ENCODE measurements at regions not wholly inside any gene's neighbourhood (a gene's known extent, or its start where the extent isn't known, plus 50 kb on each side); places are given as distances from the start of the nearest gene placed in this dataset.
"Not testable (repeated sequence)": the region's sequence is repeated elsewhere in the genome, so short reads cannot be mapped to it uniquely, and the experiment has no call there.

DNA sequence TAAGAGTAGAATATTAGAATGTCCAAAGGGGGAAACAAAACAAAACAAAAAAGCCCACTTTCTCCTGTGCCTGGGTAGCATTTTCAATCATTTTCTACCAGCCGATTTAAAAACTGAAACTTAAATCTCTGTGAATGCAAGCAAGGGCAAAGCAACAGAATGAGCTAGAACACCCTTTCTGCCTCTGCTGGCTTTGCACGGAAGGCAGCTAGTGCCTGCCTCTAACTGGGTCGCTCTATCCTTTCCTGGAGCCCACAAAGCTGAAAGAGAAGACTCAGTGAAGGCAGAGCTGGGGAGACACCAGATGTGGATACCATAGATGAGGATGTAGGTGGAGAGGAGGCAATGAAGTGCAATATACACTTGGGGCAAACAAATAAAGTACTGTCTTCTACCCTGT, 248.9 kb upstream of the TTC29 start:
- H3K4me3 Mint-ChIP-seq: no peak overlapping the region
- H3K9me3 Mint-ChIP-seq: peaks cover 0 to 2% (median 0%) of the 10 kb centered on the region in 3 donors
- H3K27ac Mint-ChIP-seq: no peak overlapping the region
- H3K27me3 Mint-ChIP-seq: no peaks in the 10 kb centered on the region
- H3K4me1 Mint-ChIP-seq: no peaks in the 10 kb centered on the region
- no peaks in the 10 kb centered on the region for H3K36me3 Mint-ChIP-seq

DNA sequence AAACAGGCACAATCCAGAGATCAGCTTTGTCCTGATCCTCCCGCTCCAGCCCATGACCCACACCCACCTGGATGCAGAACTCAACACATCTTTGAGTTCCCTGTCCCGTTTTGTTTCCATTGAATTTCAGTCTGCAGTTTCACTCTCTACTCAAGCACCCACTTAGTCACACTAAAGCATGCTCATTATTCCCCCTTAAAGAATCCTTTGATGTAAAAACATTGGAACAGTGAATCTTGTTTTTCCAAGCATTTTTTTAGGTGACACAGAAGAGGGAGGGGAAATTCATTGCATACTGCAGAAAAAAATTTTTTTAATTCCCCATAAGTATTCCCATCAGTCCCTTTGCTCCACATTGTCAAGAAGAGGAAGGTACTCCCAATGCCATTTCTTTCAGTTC, 249.7 kb upstream of the TTC29 start:
- H3K27ac Mint-ChIP-seq: no peak overlapping the region
- no peaks in the 10 kb centered on the region for H3K36me3 Mint-ChIP-seq
- peaks cover 0 to 2% (median 0%) of the 10 kb centered on the region in 3 donors for H3K9me3 Mint-ChIP-seq
- no peaks in the 10 kb centered on the region for H3K4me1 Mint-ChIP-seq
- H3K27me3 Mint-ChIP-seq: no peaks in the 10 kb centered on the region
- H3K4me3 Mint-ChIP-seq: no peak overlapping the region

DNA sequence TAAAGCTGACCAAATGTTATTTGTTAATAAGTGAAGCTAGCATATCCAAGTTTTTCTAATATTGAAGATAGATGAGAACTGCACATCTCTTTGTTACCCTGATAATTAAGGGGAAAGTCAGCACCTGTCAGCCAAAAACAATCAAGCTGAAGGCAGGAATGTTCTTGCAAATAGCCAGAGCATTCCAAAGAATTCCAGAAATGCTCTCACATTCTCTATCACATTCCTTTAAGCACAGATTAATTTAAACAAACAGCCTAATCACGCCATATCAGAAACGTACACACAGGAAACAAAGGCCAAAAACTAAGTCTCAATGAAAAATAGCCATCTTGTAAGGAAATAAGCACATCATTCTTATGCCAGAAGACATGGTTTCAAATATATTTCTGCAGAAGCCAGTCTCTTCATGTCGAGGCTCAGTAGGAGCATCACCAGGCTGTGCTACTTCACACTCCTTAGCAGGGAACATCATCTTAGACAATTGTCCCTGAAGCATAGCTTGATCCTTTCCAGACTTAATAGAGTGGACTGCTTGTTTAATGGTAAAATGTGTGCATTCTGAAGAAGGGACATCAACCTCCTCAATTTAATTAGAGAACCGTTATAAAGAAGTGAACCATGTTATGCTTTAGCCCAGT, 252.9 kb upstream of the TTC29 start:
- H3K4me3 Mint-ChIP-seq: no peak overlapping the region
- H3K27me3 Mint-ChIP-seq: no peaks in the 10 kb centered on the region
- H3K9me3 Mint-ChIP-seq: peaks cover 0 to 3% (median 0%) of the 10 kb centered on the region in 3 donors
- no peak overlapping the region for H3K27ac Mint-ChIP-seq
- no peaks in the 10 kb centered on the region for H3K4me1 Mint-ChIP-seq
- H3K36me3 Mint-ChIP-seq: no peaks in the 10 kb centered on the region

DNA sequence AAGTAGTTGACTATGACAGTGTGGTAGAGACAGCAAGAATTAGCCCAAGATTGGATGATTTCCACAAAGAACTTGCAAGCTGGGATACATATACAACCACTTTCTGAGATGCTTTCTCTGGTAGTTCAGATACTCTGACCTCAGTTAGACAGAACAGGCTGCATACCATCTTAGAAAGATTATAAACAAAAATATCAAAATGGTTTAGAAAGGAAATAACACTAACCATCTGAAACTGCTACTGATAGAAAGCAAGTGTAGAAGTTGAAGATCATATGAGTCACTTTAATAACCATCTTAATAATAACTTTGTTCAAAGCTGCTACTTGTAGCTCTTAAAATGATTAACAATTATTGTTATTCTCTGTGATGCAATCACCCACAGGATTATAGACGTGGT, 255.4 kb upstream of the TTC29 start:
- H3K27me3 Mint-ChIP-seq: no peaks in the 10 kb centered on the region
- H3K4me1 Mint-ChIP-seq: no peaks in the 10 kb centered on the region
- H3K27ac Mint-ChIP-seq: no peak overlapping the region
- H3K36me3 Mint-ChIP-seq: no peaks in the 10 kb centered on the region
- H3K9me3 Mint-ChIP-seq: peaks cover 0 to 3% (median 0%) of the 10 kb centered on the region in 3 donors
- H3K4me3 Mint-ChIP-seq: no peak overlapping the region

DNA sequence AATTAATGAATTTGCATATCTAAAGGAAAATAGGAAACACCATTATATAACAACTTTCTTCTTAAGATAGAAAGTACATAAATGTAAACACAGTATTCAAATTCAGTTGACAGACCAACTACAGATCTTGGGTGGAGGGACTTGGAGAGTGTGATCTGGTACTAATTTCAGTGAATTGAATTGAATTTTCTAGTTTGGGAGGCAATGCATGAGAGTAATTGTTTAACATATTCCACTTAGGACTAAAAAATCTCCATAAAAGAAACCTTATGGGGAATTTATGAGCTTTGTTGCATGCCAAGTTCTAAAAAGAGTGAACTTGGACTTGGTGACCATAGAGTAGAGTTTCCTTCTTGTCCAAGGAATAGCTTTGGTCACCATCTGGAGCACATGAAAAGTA, 261.1 kb upstream of the TTC29 start:
- H3K4me1 Mint-ChIP-seq: no peaks in the 10 kb centered on the region
- peaks cover 2 to 3% (median 2%) of the 10 kb centered on the region in 3 donors for H3K9me3 Mint-ChIP-seq
- no peaks in the 10 kb centered on the region for H3K27me3 Mint-ChIP-seq
- no peaks in the 10 kb centered on the region for H3K36me3 Mint-ChIP-seq
- no peak overlapping the region for H3K4me3 Mint-ChIP-seq
- H3K27ac Mint-ChIP-seq: no peak overlapping the region

DNA sequence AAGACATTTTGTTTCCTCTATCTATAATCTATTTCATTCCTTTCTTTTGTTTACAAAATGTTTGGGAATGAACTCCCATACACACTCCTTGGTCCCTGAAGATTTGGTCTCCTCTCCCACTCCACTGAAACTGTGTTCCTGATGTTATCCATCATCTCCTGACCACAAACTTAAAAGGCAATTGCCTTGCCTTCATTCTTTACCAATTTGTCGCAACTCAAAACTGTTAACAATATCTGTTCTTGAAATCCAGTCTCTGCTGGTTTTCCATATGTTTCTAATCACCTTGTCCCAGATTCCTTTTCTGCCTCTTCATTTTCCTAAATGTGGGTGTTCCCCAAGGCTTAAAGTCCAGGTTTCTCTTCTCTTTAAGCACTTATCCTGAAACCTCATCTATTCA, 262.2 kb upstream of the TTC29 start:
- no peaks in the 10 kb centered on the region for H3K27me3 Mint-ChIP-seq
- no peaks in the 10 kb centered on the region for H3K36me3 Mint-ChIP-seq
- no peak overlapping the region for H3K4me3 Mint-ChIP-seq
- H3K27ac Mint-ChIP-seq: no peak overlapping the region
- H3K9me3 Mint-ChIP-seq: peaks cover 2 to 5% (median 3%) of the 10 kb centered on the region in 3 donors
- H3K4me1 Mint-ChIP-seq: no peaks in the 10 kb centered on the region

DNA sequence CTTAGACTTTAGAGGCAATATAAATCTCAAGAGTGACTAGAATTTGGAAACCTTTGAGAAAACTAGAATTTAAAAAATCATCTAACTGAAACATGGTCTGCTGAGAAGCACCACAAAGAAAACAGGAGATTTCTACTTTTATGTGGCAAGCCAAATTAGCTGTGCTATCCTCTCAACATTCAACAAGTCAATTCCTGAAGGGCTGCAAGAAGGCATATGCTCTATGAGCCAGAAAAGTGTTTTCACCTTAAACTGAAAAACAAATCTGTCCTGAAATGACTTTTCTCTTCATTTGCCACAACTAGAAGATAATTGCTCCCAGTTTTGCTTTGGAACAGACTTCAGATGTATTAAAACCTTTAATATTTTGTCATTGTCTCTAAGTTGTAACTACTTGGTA, 263.2 kb upstream of the EDNRA start:
- Mint-ChIP-seq H3K4me3 (no peak overlapping the region), H3K27ac (no peak overlapping the region), H3K36me3 (no peaks in the 10 kb centered on the region), H3K9me3 (peaks cover 0 to 1% (median 0%) of the 10 kb centered on the region in 3 donors), H3K27me3 (no peaks in the 10 kb centered on the region), H3K4me1 (no peaks in the 10 kb centered on the region)

DNA sequence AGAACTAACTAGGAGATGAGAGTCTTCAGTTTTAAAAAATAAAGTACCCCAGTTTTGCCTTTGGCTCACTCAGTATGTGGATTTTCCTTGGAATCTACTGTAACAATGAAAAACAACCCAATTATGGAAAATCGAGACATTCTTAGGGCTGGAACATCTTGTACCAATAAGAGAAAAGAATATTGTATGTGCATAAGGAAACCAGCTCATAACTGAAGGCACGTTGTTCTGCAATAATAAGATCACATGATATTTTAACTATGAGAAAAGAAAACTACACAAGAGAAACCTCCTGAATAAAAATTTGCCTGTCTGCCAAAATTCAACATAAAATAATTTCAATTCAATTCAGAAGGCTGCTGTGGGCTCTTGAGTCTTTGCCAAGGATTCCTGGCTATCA, 261.8 kb upstream of the EDNRA start:
- no peak overlapping the region for H3K4me3 Mint-ChIP-seq
- H3K9me3 Mint-ChIP-seq: no peaks in the 10 kb centered on the region
- peak overlapping the region in 1 of 3 donors; percentile 19 for H3K27ac Mint-ChIP-seq
- H3K27me3 Mint-ChIP-seq: no peaks in the 10 kb centered on the region
- no peaks in the 10 kb centered on the region for H3K4me1 Mint-ChIP-seq
- H3K36me3 Mint-ChIP-seq: no peaks in the 10 kb centered on the region

DNA sequence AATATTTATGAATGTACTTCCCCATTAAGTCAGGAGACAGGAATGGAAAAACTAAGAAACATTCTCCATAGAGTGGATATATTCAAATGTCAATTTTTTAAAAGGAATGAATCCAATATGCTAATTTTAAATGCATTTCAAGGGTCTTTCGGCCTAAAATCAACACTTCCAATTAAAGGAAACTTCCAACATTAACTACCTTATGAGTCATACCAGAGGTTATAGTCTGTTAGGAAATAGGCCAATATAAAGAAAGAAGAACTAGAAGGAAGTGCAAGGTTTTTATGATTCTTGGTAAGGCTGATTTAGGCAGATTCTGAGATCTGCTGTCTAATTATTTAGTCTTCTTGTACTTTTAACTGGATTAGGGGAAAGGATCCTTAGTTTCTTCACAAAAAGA, 260.1 kb upstream of the EDNRA start:
- Mint-ChIP-seq H3K27me3 (no peaks in the 10 kb centered on the region), H3K4me1 (no peaks in the 10 kb centered on the region), H3K36me3 (no peaks in the 10 kb centered on the region), H3K4me3 (no peak overlapping the region), H3K9me3 (no peaks in the 10 kb centered on the region), H3K27ac (no peak overlapping the region)

DNA sequence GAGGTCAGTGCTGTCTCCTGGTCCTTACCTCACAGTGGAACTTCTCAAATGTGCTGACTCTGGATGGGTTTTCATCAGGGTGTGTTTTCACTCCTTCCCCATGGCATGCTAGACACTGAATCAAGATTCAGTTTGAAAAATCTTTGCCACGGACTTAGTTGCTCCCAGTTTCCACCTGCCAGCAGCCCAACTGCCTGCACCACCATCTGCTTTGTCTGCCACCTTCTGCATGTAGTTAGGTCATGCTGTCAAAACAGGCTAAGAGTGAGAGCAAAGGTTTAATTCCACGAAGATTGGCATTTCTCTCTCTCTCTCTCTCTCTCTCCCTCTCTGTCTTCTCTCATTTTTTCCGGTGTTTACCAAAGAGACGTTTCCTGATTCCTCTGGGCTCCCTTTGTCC, 258.0 kb upstream of the EDNRA start:
- H3K4me1 Mint-ChIP-seq: no peaks in the 10 kb centered on the region
- no peak overlapping the region for H3K4me3 Mint-ChIP-seq
- H3K36me3 Mint-ChIP-seq: no peaks in the 10 kb centered on the region
- no peaks in the 10 kb centered on the region for H3K9me3 Mint-ChIP-seq
- H3K27ac Mint-ChIP-seq: no peak overlapping the region
- H3K27me3 Mint-ChIP-seq: no peaks in the 10 kb centered on the region

DNA sequence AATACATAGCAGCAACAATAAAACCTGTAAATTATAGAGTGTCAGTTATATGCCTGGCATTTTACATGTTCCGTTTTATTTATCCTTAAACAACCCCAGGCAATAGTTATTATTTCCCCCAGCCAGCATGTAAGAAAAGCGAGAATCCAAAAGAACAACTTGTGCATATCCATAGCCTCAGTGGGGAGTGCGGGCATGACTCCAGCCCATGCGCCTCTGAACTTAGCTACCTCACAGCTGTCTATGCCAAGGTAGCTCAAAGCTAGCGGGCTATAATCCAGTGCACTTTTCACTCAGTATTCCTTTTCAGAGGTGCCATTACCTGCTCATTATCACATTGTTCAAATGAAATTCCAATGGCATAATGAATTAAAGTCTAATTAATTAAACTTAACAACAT, 257.3 kb upstream of the EDNRA start:
- Mint-ChIP-seq H3K27me3 (no peaks in the 10 kb centered on the region), H3K4me3 (no peak overlapping the region), H3K4me1 (no peaks in the 10 kb centered on the region), H3K9me3 (no peaks in the 10 kb centered on the region), H3K27ac (no peak overlapping the region), H3K36me3 (no peaks in the 10 kb centered on the region)

DNA sequence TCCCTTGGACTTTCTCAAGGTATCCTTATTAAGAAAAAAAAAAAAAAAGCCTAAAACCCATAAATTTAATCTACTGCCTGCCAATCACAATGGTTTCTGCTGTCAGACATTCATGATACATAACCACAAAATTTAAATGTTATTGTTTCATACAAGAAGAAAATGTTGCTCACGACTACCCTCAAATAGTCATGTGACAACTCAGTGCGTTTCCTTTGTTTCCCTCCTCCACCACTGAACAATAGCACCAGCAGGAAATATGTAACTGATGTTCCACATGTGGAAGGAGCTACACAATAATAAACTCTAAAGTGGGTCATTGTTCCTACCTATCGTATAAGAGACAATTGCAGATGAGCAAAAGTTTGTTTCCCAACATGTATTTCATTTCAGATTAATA, 244.1 kb upstream of the EDNRA start:
- no peaks in the 10 kb centered on the region for H3K4me1 Mint-ChIP-seq
- H3K9me3 Mint-ChIP-seq: peaks cover 0 to 3% (median 1%) of the 10 kb centered on the region in 3 donors
- H3K27me3 Mint-ChIP-seq: no peaks in the 10 kb centered on the region
- H3K4me3 Mint-ChIP-seq: no peak overlapping the region
- H3K36me3 Mint-ChIP-seq: no peaks in the 10 kb centered on the region
- no peak overlapping the region for H3K27ac Mint-ChIP-seq

DNA sequence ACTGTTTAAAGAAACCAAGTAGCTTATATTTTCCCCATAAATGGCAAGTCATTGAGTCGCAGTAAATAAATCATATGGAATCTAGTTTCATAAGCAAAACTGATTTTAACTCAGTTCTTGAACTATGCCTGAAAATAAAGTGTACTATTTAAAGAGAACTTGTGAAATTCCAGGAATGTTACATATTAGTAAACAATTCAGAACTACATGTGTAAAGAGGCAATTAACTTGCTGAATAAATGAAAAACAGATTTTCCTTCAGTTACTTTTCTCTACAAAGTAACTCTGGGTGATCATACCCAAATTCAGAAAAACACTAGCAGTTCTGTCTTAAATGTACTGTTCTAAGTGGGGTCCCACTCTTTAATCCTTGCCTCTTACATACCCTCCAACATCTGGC, 236.1 kb upstream of the EDNRA start:
- Mint-ChIP-seq H3K36me3 (no peaks in the 10 kb centered on the region), H3K9me3 (peaks cover 0 to 8% (median 0%) of the 10 kb centered on the region in 3 donors), H3K27me3 (peaks cover 2% of the 10 kb centered on the region), H3K27ac (no peak overlapping the region), H3K4me1 (no peaks in the 10 kb centered on the region), H3K4me3 (no peak overlapping the region)

DNA sequence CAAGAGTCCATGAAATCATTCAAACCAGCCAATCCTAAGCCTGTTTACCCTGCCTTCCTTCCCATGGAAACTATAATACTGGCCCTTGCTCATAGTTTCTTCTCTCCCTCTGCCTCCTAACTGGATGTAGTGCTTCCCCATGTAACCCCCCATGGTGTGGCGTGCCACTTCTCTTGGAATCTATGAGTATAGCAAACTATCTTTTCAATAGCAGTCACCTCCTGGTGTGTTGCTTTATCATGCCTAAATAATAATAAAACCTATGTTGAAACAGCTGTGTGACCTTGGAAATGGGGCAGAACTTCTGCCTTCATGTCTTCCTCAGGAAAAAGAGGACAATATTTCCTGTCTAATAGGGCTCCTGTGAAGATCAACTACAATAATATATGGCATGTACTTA, 234.8 kb upstream of the EDNRA start:
- Mint-ChIP-seq H3K4me1 (no peaks in the 10 kb centered on the region), H3K27me3 (peaks cover 2% of the 10 kb centered on the region), H3K36me3 (no peaks in the 10 kb centered on the region), H3K9me3 (peaks cover 0 to 8% (median 0%) of the 10 kb centered on the region in 3 donors), H3K4me3 (no peak overlapping the region), H3K27ac (no peak overlapping the region)

DNA sequence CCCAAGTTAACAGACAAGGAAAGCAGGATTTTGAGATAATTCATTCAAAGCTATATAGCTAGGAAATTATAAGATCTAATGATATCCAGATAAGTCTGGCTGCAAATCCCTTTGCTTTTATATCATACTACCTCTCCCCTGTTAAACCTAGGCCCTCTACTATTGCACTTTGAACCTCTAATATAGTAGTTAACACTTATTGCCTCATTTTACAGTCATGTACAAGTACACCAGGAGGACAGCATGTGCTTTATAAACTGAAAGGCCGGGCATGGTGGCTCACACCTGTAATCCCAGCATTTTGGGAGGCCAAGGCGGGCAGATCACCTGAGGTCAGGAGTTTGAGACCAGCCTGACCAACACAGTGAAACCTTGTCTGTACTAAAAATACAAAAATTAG, 234.4 kb upstream of the EDNRA start:
- not testable (repeated sequence) for H3K36me3 Mint-ChIP-seq, H3K27me3 Mint-ChIP-seq, H3K4me1 Mint-ChIP-seq, H3K4me3 Mint-ChIP-seq, H3K27ac Mint-ChIP-seq, H3K9me3 Mint-ChIP-seq

DNA sequence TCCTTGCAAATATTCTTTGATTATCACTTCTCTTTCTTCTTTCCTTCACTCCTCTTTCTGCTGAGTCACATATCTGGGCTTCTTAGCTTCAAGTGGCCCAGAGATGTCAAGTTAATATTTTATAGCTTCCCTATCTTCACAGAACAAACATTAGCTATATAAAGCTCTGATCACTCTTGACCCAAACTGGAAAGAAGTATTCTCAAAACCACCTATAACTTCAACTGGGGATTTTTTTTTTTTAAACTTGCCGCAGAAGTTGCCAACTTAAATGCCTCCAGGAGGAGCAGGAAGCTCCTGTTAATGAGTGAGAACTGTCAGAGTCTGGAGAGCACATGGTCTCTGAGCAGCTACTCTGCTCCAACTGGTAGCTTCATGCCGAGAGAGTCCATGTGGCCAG, 233.3 kb upstream of the EDNRA start:
- H3K36me3 Mint-ChIP-seq: no peaks in the 10 kb centered on the region
- peaks cover 0 to 8% (median 4%) of the 10 kb centered on the region in 3 donors for H3K9me3 Mint-ChIP-seq
- no peaks in the 10 kb centered on the region for H3K4me1 Mint-ChIP-seq
- no peak overlapping the region for H3K27ac Mint-ChIP-seq
- H3K4me3 Mint-ChIP-seq: no peak overlapping the region
- peaks cover 2% of the 10 kb centered on the region for H3K27me3 Mint-ChIP-seq

DNA sequence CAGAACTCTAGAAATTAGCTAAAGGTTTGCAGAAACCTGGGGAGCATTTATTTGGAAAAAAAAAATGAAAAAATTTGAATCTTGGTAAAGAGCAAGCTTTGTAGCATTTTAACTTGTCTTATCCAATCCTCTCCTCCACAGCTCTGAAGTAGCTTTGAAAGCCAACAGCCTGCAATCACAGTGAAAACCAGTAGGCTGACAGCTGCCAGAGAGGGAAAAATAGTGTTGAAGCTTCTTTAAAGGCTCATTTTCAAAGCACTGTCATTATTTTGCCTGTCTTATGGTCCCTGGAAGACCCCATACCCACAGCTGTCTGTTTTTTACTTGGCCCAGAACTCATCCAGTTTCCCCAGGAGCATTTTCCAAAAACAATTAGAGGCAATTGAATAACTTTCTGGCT, 230.8 kb upstream of the EDNRA start:
- Mint-ChIP-seq H3K9me3 (peaks cover 0 to 8% (median 3%) of the 10 kb centered on the region in 3 donors), H3K36me3 (no peaks in the 10 kb centered on the region), H3K27ac (no peak overlapping the region), H3K4me1 (no peaks in the 10 kb centered on the region), H3K4me3 (no peak overlapping the region), H3K27me3 (peaks cover 2% of the 10 kb centered on the region)
